Stimulated activated CD4-positive, alpha-beta T cell treated with anti-CD3 and anti-CD28 coated beads, TNF-alpha, amount 100 ng/mL, for 48 hours (primary cell): ENCODE measurements at regions not wholly inside any gene's neighbourhood (a gene's known extent, or its start where the extent isn't known, plus 50 kb on each side); places are given as distances from the start of the nearest gene placed in this dataset.
"Not testable (repeated sequence)": the region's sequence is repeated elsewhere in the genome, so short reads cannot be mapped to it uniquely, and the experiment has no call there.

ENCODE experiments used
- DNase-seq, 3 donors: peaks; one replicate each; pipeline ENCODE4 v3.0.0-alpha.2; 2020; ENCODE audit warnings: low read depth in 3 of 3

GRCh38 chr12:58069268-58069963 is 128.0 kb downstream of the ATP23 start:
- DNase-seq: no peak

- DNase-seq: no peak
These were observed 130.6 kb downstream of the ATP23 start for GRCh38 chr12:58071994-58072393.

- no peak for DNase-seq
These were observed 132.9 kb downstream of the ATP23 start for GRCh38 chr12:58074259-58074658.

GRCh38 chr12:58079806-58080205 is 138.4 kb downstream of the ATP23 start:
- DNase-seq: no peak

- no peak for DNase-seq
These were observed 140.1 kb downstream of the ATP23 start for GRCh38 chr12:58081488-58081887.

GRCh38 chr12:58082996-58083395 is 141.6 kb downstream of the ATP23 start:
- no peak for DNase-seq

- DNase-seq: no peak
These were observed 144.6 kb downstream of the ATP23 start for GRCh38 chr12:58086006-58086405.

GRCh38 chr12:58086930-58087329 is 145.6 kb downstream of the ATP23 start:
- DNase-seq: no peak

GRCh38 chr12:58087423-58088127 is 146.2 kb downstream of the ATP23 start:
- DNase-seq: no peak

GRCh38 chr12:58089588-58089987 is 148.2 kb downstream of the ATP23 start:
- no peak for DNase-seq

- no peak for DNase-seq
These were observed 149.3 kb downstream of the ATP23 start for GRCh38 chr12:58090685-58091084.

GRCh38 chr12:58095002-58095401 is 153.6 kb downstream of the ATP23 start:
- DNase-seq: no peak

- DNase-seq: no peak
These were observed 156.4 kb downstream of the ATP23 start for GRCh38 chr12:58097741-58098140.

GRCh38 chr12:58099476-58099875 is 158.1 kb downstream of the ATP23 start:
- DNase-seq: no peak

GRCh38 chr12:58104351-58104755 is 163.0 kb downstream of the ATP23 start:
- no peak for DNase-seq

GRCh38 chr12:58105225-58106119 is 164.1 kb downstream of the ATP23 start:
- no peak for DNase-seq

GRCh38 chr12:58106195-58106594 is 164.8 kb downstream of the ATP23 start:
- DNase-seq: no peak

- DNase-seq: no peak
These were observed 175.8 kb downstream of the ATP23 start for GRCh38 chr12:58117201-58117600.

GRCh38 chr12:58117667-58118066 is 176.3 kb downstream of the ATP23 start:
- no peak for DNase-seq

- not testable (repeated sequence) for DNase-seq
These were observed 184.4 kb downstream of the ATP23 start for GRCh38 chr12:58125761-58126160.

GRCh38 chr12:58131986-58132755 is 190.8 kb downstream of the ATP23 start:
- DNase-seq: no peak

- no peak for DNase-seq
These were observed 197.1 kb downstream of the ATP23 start for GRCh38 chr12:58138424-58138823.
